IPS-18a (cell line): ENCODE measurements at regions not wholly inside any gene's neighbourhood (a gene's known extent, or its start where the extent isn't known, plus 50 kb on each side); places are given as distances from the start of the nearest gene placed in this dataset.

Experiments
- H3K27ac ChIP-seq: one replicate; pipeline ENCODE4 v1.5.1; 2013; ENCODE audit warnings: low read length
- H3K27me3 ChIP-seq: one replicate; pipeline ENCODE4 v1.6.1; 2013; ENCODE audit warnings: mild to moderate bottlenecking, low read length; ENCODE audit not compliant: control insufficient read depth, insufficient read depth
- H3K36me3 ChIP-seq: one replicate; pipeline ENCODE4 v1.6.1; 2013; ENCODE audit warnings: low read depth, low read length; ENCODE audit not compliant: control insufficient read depth
- H3K4me1 ChIP-seq: one replicate; pipeline ENCODE4 v1.6.1; 2013; ENCODE audit warnings: low read depth, low read length; ENCODE audit not compliant: control insufficient read depth
- H3K4me3 ChIP-seq: one replicate; pipeline ENCODE4 v1.5.1; 2013; ENCODE audit warnings: low read length
- H3K9ac ChIP-seq: one replicate; pipeline ENCODE4 v1.6.1; 2013; ENCODE audit warnings: mild to moderate bottlenecking, low read length, moderate library complexity
- H3K9me3 ChIP-seq: one replicate; pipeline ENCODE4 v1.6.1; 2013; ENCODE audit warnings: low read depth, low read length; ENCODE audit not compliant: control insufficient read depth

DNA sequence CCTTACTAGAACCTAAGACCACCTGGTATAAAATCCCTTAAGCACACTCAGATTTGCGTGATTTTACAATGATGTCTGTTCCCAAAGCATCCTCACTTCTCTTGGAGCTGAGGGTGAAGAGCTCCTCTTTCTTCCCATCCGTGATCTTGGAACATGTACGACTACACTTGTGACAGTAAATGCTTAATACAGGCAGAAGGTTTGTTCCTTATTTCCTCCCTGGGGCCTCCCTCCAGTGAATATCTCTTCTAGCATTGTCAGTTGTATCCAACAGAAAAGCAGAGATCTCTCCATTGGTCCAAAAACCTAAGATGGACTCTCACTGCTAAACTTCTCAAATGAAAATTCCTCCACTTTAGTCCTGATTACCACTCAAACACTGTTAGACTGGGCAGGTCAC lies 103.6 kb upstream of the VPREB1 start:
- no peaks in the 10 kb centered on the region for H3K9me3 ChIP-seq
- no peaks in the 10 kb centered on the region for H3K36me3 ChIP-seq
- H3K27ac ChIP-seq, result no peak overlapping the region
- H3K4me3 ChIP-seq, result no peak overlapping the region
- H3K27me3 ChIP-seq, result peaks cover 95% of the 10 kb centered on the region
- peaks cover 19% of the 10 kb centered on the region for H3K4me1 ChIP-seq
- H3K9ac ChIP-seq, result no peak overlapping the region

DNA sequence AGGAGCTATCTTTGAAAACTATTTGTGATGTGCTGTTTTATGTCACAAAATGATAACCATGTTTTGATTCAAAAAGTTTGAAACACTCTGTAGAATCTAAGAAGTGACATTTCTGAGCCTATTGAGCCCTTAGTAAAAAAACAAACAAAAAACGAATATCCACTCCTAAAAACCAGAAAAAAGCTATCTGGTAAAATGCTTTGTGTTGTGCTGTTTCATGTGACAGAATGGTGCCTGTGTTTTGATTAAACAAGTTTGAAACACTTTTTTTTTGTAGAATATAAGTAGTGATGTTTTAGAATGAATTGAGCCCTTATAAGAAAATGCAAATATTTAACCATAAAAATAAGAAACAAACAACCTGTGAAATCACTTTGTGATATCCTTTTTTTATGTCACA lies 105.2 kb upstream of the VPREB1 start:
- H3K4me3 ChIP-seq, result no peak overlapping the region
- no peaks in the 10 kb centered on the region for H3K9me3 ChIP-seq
- no peaks in the 10 kb centered on the region for H3K36me3 ChIP-seq
- H3K27ac ChIP-seq, result no peak overlapping the region
- H3K9ac ChIP-seq, result no peak overlapping the region
- peaks cover 97% of the 10 kb centered on the region for H3K27me3 ChIP-seq
- peaks cover 19% of the 10 kb centered on the region for H3K4me1 ChIP-seq

DNA sequence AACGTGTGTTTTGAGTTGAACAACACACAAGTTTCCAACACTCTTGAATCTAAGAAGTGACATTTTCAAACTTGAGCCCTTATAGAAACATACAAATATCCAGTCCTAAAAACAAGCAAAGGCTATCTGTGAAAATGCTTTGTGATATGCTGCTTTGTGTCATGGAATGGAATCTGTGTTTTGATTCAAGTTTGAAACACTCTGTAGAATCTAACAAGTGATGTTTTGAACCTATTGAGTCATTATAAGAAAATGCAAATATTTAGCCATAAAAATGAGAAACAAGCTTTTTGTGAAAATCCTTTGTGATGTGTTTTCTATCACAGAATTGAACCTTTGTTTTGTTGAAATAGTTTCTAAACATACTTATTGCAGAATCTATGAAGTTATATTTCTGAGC lies 105.7 kb upstream of the VPREB1 start:
- Histone ChIP-seq H3K9me3 (no peaks in the 10 kb centered on the region), H3K9ac (no peak overlapping the region), H3K4me3 (no peak overlapping the region), H3K4me1 (peaks cover 19% of the 10 kb centered on the region), H3K27ac (no peak overlapping the region), H3K36me3 (no peaks in the 10 kb centered on the region), H3K27me3 (peaks cover 94% of the 10 kb centered on the region)

DNA sequence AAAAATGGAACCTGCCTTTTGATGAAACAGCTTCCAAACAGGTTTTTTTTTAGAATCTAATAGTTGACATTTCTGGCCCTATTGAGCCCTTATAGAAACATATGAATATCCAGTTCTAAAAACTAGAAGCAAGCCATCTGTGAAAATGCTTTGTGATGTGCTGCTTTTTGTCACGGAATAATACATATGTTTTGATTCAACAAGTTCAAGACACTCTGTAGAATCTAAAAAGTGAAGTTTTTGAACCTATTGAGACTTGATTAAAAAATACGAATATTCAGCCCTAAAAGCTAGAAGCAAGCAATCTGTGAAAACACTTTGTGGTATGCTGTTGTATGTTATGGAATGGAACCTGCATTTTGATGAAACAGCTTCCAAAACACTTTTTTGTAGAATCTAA lies 106.7 kb upstream of the VPREB1 start:
- Histone ChIP-seq H3K9me3 (no peaks in the 10 kb centered on the region), H3K27me3 (peaks cover 89% of the 10 kb centered on the region), H3K4me3 (no peak overlapping the region)

GRCh38 chr22:22133910-22134309 lies 110.7 kb upstream of the VPREB1 start:
- Histone ChIP-seq H3K27me3 (peaks cover 89% of the 10 kb centered on the region), H3K4me3 (no peak overlapping the region), H3K9ac (no peak overlapping the region), H3K9me3 (no peaks in the 10 kb centered on the region), H3K36me3 (no peaks in the 10 kb centered on the region), H3K4me1 (peaks cover 7% of the 10 kb centered on the region), H3K27ac (no peak overlapping the region)

More for the DNA sequence above, 106.7 kb upstream of the VPREB1 start:
- Histone ChIP-seq H3K27ac (no peak overlapping the region), H3K36me3 (no peaks in the 10 kb centered on the region), H3K4me1 (peaks cover 19% of the 10 kb centered on the region), H3K9ac (no peak overlapping the region)

DNA sequence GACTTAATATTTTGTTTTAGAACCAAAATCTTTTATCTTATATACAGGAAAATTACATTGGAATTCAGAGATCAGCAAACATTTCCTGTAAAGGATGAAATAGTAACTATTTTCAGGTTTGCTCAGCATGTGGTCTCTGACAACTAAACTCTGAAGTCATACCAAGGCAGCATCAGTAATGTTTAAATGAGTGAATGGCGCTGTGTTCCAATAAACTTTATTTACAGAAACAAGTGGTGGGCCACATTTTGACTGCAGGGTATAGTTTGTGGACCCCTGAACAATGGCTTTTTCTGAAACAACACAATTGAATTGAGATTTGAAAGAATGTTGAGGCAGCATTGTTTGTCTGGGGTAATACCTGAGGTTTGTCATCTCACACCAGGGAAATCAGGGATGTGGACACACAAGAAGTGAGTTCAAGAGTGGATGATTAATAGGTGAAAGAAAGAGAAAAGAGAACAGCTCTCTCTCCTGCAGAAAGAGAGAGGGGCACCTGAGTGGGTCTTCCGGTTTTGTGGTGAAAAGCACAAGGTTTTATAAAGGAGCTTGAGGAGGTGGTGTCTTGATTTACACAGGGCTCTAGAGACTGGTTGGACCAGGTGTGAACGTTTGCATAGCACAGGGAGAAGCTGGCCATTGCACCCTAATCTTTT lies 113.5 kb upstream of the VPREB1 start:
- Histone ChIP-seq H3K36me3 (no peaks in the 10 kb centered on the region), H3K4me1 (peaks cover 11% of the 10 kb centered on the region), H3K9me3 (no peaks in the 10 kb centered on the region), H3K4me3 (no peak overlapping the region), H3K9ac (no peak overlapping the region), H3K27ac (no peak overlapping the region), H3K27me3 (peaks cover 89% of the 10 kb centered on the region)

DNA sequence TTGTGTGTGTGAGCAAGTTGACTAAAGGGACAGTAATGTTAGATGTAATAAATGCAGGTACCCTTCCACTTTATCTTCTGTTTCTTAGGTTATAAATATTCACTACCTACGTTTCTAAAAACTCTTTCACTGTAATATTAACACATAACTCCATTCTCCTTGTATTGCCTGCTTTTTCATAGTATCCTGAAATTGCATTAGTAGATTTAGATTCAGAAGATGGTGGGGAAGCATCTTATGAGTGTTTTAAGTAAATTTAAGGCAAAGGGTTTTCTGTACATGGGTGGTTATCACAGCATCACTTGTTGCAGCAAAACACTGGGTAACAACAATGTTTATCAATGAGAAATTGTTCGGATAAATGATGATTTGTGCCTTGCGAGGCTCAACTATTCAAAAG lies 115.2 kb upstream of the VPREB1 start:
- peaks cover 85% of the 10 kb centered on the region for H3K27me3 ChIP-seq
- H3K4me1 ChIP-seq, result peaks cover 11% of the 10 kb centered on the region
- no peaks in the 10 kb centered on the region for H3K36me3 ChIP-seq
- H3K4me3 ChIP-seq, result no peak overlapping the region
- no peaks in the 10 kb centered on the region for H3K9me3 ChIP-seq
- H3K27ac ChIP-seq, result no peak overlapping the region
- H3K9ac ChIP-seq, result no peak overlapping the region

DNA sequence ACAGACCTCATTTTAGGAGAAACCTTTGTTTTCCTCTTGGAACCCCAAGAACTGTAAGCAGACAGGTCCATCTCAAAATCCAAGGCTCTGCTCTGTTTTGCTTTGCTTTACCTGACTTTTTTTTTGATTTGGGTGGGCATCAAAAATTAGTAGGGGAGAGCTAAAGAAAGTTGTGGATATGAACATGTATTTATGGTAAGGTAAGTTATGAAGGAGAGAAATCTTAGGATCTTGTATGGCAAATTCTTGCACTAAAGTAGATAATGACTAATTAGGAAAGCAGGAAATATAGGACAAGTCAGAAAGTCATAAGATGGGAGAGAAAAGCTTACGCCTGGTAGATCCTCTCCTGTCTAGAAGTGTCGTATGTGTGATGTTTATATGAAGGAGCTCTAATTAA lies 116.1 kb upstream of the VPREB1 start:
- no peaks in the 10 kb centered on the region for H3K9me3 ChIP-seq
- peaks cover 92% of the 10 kb centered on the region for H3K27me3 ChIP-seq
- no peak overlapping the region for H3K4me3 ChIP-seq
- no peak overlapping the region for H3K9ac ChIP-seq
- no peak overlapping the region for H3K27ac ChIP-seq
- no peaks in the 10 kb centered on the region for H3K36me3 ChIP-seq
- H3K4me1 ChIP-seq, result peaks cover 11% of the 10 kb centered on the region

DNA sequence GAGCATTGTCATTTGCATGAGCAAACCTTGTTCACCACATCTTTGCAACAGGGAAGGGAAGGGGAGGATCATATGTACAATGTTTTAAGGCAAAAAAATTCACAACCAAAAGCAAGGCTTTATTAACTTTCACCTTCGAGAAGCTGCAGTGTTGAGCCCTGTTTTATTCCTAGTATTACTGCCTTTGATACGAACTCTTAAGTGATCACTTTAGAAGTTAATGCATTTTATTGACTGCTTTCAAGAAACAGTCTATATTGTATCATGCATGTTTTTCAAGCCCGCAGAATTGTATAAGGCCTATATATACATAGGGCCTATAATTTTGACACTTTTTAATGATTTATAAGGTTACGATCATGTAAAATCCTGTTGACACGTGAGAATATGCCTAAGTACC lies 117.5 kb upstream of the VPREB1 start:
- H3K27me3 ChIP-seq, result peaks cover 95% of the 10 kb centered on the region
- H3K4me3 ChIP-seq, result no peak overlapping the region
- H3K9ac ChIP-seq, result no peak overlapping the region

GRCh38 chr22:22125579-22126468 lies 118.8 kb upstream of the VPREB1 start:
- peaks cover 95% of the 10 kb centered on the region for H3K27me3 ChIP-seq
- no peak overlapping the region for H3K27ac ChIP-seq
- peaks cover 4% of the 10 kb centered on the region for H3K4me1 ChIP-seq
- no peak overlapping the region for H3K4me3 ChIP-seq
- no peak overlapping the region for H3K9ac ChIP-seq
- no peaks in the 10 kb centered on the region for H3K9me3 ChIP-seq
- no peaks in the 10 kb centered on the region for H3K36me3 ChIP-seq

More for the DNA sequence above, 117.5 kb upstream of the VPREB1 start:
- Histone ChIP-seq H3K36me3 (no peaks in the 10 kb centered on the region), H3K9me3 (no peaks in the 10 kb centered on the region), H3K27ac (no peak overlapping the region), H3K4me1 (peaks cover 4% of the 10 kb centered on the region)

DNA sequence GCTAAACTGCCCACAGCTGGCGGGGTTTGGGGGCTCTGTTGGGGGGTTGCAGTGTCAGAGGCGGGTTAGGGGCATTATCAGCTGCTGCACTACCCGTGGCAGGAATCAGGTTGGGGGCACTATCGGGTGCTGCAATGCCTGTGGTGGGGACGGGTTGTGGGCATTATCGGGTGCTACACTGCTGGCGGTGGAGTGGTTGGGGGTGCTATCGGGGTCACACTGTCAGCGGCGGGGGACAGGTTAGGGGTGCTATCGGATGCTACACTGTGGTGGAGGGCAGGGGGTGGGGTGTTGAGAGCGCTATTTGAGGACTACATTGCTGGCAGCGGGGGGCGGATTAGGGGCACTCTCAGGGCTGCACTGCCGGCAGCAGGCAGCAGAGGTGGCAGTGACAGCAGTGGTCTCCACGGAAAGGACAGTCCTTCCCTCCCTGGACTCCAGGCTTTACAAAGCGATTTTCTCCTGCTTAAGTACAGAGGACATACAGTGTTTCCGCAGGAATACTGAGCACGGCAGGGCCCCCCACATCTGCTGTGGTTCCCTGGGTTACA lies 119.5 kb upstream of the VPREB1 start:
- H3K27me3 ChIP-seq, result peaks cover 93% of the 10 kb centered on the region
- H3K27ac ChIP-seq, result no peak overlapping the region
- H3K4me1 ChIP-seq, result peaks cover 4% of the 10 kb centered on the region
- no peak overlapping the region for H3K9ac ChIP-seq
- H3K4me3 ChIP-seq, result no peak overlapping the region
- no peaks in the 10 kb centered on the region for H3K36me3 ChIP-seq
- no peaks in the 10 kb centered on the region for H3K9me3 ChIP-seq
